Stomach (tissue), 8 donors: ENCODE measurements at regions not wholly inside any gene's neighbourhood (a gene's known extent, or its start where the extent isn't known, plus 50 kb on each side); places are given as distances from the start of the nearest gene placed in this dataset.
A peak's percentile ranks its signal among the peaks of the same experiment; 100 is the strongest.

ENCODE experiments used
- DNase-seq, 2 donors: peaks; one replicate each; pipeline versions ENCODE4 v3.0.0 to v3.0.0-alpha.2; 2013 to 2019
- H3K27ac ChIP-seq, 5 donors: fragments of 200-600 bp in 4 of 5; sonication (generic) in 4 of 5; one replicate each; pipeline ENCODE4 v1.5.1; 2013 to 2019; ENCODE audit warnings: mild to moderate bottlenecking in 1 of 5, moderate library complexity in 1 of 5
- H3K27me3 ChIP-seq, 3 donors: fragments of 200-600 bp; sonication (generic); one replicate each; pipeline ENCODE4 v1.5.1; 2017 to 2019; ENCODE audit warnings: mixed run types in 1 of 3
- H3K36me3 ChIP-seq, 4 donors: fragments of 200-600 bp; sonication (generic); 1 replicate in 3 of 4; 2 replicates in 1 of 4; pipeline ENCODE4 v1.5.1; 2016 to 2019
- H3K4me1 ChIP-seq, 4 donors: fragments of 200-600 bp; sonication (generic); one replicate each; pipeline ENCODE4 v1.5.1; 2016 to 2019
- H3K4me3 ChIP-seq, 4 donors: fragments of 200-600 bp; sonication (generic) in 3 of 4; one replicate each; pipeline ENCODE4 v1.5.1; 2016 to 2019; ENCODE audit warnings: mild to moderate bottlenecking in 1 of 4
- H3K9me3 ChIP-seq, 4 donors: fragments of 200-600 bp; sonication (generic); one replicate each; pipeline ENCODE4 v1.5.1; 2016 to 2019
- CTCF ChIP-seq, 7 experiments: fragments of 450-650 bp in 4 of 7; fragments of 200-600 bp in 3 of 7; sonication (generic) in 3 of 7; IDR thresholded peaks; one replicate each; pipeline ENCODE4 v1.5.1; 2016 to 2019; ENCODE audit warnings: antibody characterized with exemption in 7 of 7, control low read depth in 2 of 7, mild to moderate bottlenecking in 1 of 7
- EP300 ChIP-seq: sonication (generic); formaldehyde crosslinking; IDR thresholded peaks from one replicate; pipeline ENCODE4 v1.6.1; 2017; ENCODE audit warnings: antibody characterized with exemption
- POLR2A ChIP-seq, 4 donors: fragments of 450-650 bp; IDR thresholded peaks; one replicate each; pipeline ENCODE4 v1.6.1; 2016; ENCODE audit warnings: antibody characterized with exemption in 4 of 4, control low read depth in 2 of 4, mild to moderate bottlenecking in 1 of 4, moderate library complexity in 1 of 4
- POLR2AphosphoS5 ChIP-seq, 3 donors: sonication (generic); formaldehyde crosslinking; IDR thresholded peaks; one replicate each; pipeline ENCODE4 v1.6.1; 2016; ENCODE audit warnings: antibody characterized with exemption in 3 of 3
- WGBS, 5 donors: extraction: QIAGEN DNeasy Blood & Tissue Kit in 3 of 5; methylation state at CpG; one replicate each; pipeline versions ENCODE4 v1.1.5 to v1.1.7; 2013 to 2018; 5-methylcytosine and 5-hydroxymethylcytosine counted together
- intact Hi-C: fragments of 100-400 bp; cut with DNase I; formaldehyde crosslinking; loops from one replicate; pipeline ENCODE4 v1.15.1; 2023; ENCODE audit warnings: low total_unique reads
- donor health status: healthy with polysubstance abuse.
- donor health status: Bipolar disorder and iron deficiency.
- donor health status: healthy.

DNA sequence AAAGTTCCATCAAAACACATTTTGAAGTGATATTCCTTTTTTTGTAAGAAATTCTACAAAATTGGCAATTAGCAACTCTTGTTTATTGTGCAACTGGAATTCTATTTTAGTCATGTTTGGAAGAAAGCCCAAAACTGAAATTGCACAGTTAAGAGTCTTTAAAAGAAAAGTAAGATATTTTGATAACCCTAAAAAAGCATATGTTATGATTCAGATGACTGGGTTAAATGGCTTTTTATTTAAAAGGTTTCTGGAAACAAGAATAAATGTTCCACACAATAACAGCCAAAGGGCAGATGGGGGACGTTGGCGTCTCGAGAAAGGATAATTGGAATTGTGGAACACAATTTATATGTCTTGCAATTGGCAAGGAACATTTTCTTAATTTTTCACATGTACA is 275.2 kb downstream of the CDH9 start:
- WGBS, 5 donors = 36 to 76% (median 72%) methylated on average over 3 of the region's 3 CpGs
- intact Hi-C loops = no loop called here

GRCh38 chr5:26761446-26761845 is 276.9 kb downstream of the CDH9 start:
- Histone ChIP-seq H3K9me3 (no peaks in the 10 kb centered on the region), H3K4me3 (no peak overlapping the region), H3K27ac (no peak overlapping the region), H3K36me3 (no peaks in the 10 kb centered on the region), H3K4me1 (no peaks in the 10 kb centered on the region), H3K27me3 (no peaks in the 10 kb centered on the region)
- peak in 1 of 2 donors; percentile 2 for DNase-seq
- intact Hi-C loops = no loop called here
- no peak for TF ChIP-seq POLR2A (IDR thresholded peaks at IDR 0.05)
- TF ChIP-seq EP300 = no peak
- TF ChIP-seq POLR2AphosphoS5 (IDR thresholded peaks at IDR 0.05) = no peak
- TF ChIP-seq CTCF (IDR thresholded peaks at IDR 0.05) = no peak
- WGBS, 5 donors = 81 to 88% (median 86%) methylated on average over 4 of the region's 4 CpGs

More for the DNA sequence above, 275.2 kb downstream of the CDH9 start:
- H3K9me3 ChIP-seq = no peaks in the 10 kb centered on the region
- H3K4me3 ChIP-seq = no peak overlapping the region
- no peaks in the 10 kb centered on the region for H3K36me3 ChIP-seq
- H3K4me1 ChIP-seq = no peaks in the 10 kb centered on the region
- TF ChIP-seq POLR2A (IDR thresholded peaks at IDR 0.05) (no peak), CTCF (IDR thresholded peaks at IDR 0.05) (no peak), POLR2AphosphoS5 (IDR thresholded peaks at IDR 0.05) (no peak), EP300 (no peak)
- DNase-seq = peak in 1 of 2 donors; percentile 19
- H3K27ac ChIP-seq = no peak overlapping the region
- H3K27me3 ChIP-seq = no peaks in the 10 kb centered on the region

- intact Hi-C loops = no loop called here
- WGBS, 5 donors = 46 to 71% (median 62%) methylated on average over 7 of the region's 7 CpGs
- TF ChIP-seq POLR2AphosphoS5 (IDR thresholded peaks at IDR 0.05) (no peak), CTCF (IDR thresholded peaks at IDR 0.05) (no peak), EP300 (no peak), POLR2A (IDR thresholded peaks at IDR 0.05) (no peak)
These were observed 277.3 kb downstream of the CDH9 start for GRCh38 chr5:26761045-26761444.

GRCh38 chr5:26757941-26758340 is 280.4 kb downstream of the CDH9 start:
- no peak overlapping the region for H3K27ac ChIP-seq
- TF ChIP-seq EP300 = no peak
- no peak for TF ChIP-seq CTCF (IDR thresholded peaks at IDR 0.05)
- TF ChIP-seq POLR2AphosphoS5 (IDR thresholded peaks at IDR 0.05) = no peak
- TF ChIP-seq POLR2A (IDR thresholded peaks at IDR 0.05) = no peak
- no peaks in the 10 kb centered on the region for H3K27me3 ChIP-seq
- H3K36me3 ChIP-seq = no peaks in the 10 kb centered on the region
- no peaks in the 10 kb centered on the region for H3K4me1 ChIP-seq
- H3K9me3 ChIP-seq = no peaks in the 10 kb centered on the region
- no peak for DNase-seq
- H3K4me3 ChIP-seq = no peak overlapping the region
- intact Hi-C loops = no loop called here
- 56 to 82% (median 79%) methylated on average over 2 of the region's 2 CpGs for WGBS, 5 donors

More at GRCh38 chr5:26761045-26761444, 277.3 kb downstream of the CDH9 start:
- Histone ChIP-seq H3K4me3 (no peak overlapping the region), H3K9me3 (no peaks in the 10 kb centered on the region), H3K27ac (no peak overlapping the region), H3K27me3 (no peaks in the 10 kb centered on the region), H3K4me1 (no peaks in the 10 kb centered on the region), H3K36me3 (no peaks in the 10 kb centered on the region)
- DNase-seq = peak in 1 of 2 donors; percentile 11
